ENCODE measurements at regions not wholly inside any gene's neighbourhood (a gene's known extent, or its start where the extent isn't known, plus 50 kb on each side); places are given as distances from the start of the nearest gene placed in this dataset.

DNA sequence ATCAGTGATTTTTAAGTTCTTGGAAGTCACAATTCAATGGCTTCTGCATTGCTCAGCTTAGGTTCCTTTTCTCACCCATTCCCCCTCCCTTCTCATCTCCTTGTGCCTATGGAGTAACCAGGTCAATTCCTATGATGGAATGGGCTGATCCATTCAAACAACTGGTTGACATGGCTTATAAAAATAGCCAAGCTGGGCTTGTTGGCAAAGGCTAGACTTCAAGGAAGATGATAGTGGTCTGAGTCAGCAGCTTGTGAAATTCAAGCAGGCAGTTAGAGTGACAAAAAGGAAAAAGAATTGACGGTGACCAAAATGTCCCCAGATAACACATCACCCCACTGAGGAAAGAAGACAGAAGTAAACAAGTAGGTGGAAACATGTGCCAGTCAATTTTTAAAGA is 119.9 kb upstream of the PCED1B start:
- FAIRE-seq = no peak
- POLR2A ChIA-PET = no interaction called here
- peak; percentile 59 for DNase-seq (ENCODE audit: low read depth, low spot score)

DNA sequence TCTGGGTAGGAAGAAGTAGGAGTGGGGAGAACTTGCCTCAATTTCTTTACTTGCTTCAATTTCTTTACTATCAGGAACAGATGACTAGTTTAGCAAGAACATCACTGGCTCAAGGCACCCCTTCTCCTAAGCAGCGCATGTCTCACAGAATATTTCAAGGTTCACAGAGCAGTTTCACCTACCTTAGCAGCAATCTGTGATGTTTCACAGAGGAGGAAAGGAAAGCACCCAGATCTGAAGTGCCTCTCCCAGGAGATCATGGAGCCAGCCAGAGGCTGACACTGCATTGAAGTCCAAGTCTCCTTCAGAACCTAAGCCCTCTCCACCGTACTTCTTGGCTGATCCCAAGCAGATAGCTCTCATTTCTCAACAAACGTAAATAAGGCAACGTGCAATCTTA is 118.7 kb upstream of the PCED1B start:
- H3K27me3 ChIP-seq (ENCODE audit: control insufficient read depth in 2 of 2, insufficient read depth in 2 of 2, low read length in 2 of 2) = no peaks in the 10 kb centered on the region
- no peaks in the 10 kb centered on the region for H3K36me3 ChIP-seq (ENCODE audit: control insufficient read depth in 2 of 2, extremely low read depth in 1 of 2, insufficient read depth in 2 of 2, low read length in 2 of 2)
- TF ChIP-seq, protein P1, sequence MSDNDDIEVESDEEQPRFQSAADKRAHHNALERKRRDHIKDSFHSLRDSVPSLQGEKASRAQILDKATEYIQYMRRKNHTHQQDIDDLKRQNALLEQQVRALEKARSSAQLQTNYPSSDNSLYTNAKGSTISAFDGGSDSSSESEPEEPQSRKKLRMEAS (IDR thresholded peaks at IDR 0.05; ENCODE audit: insufficient read depth, insufficient read length) = no peak
- no peak for TF ChIP-seq EZH2 (IDR thresholded peaks at IDR 0.05; ENCODE audit: borderline replicate concordance, low read depth, low read length, severe bottlenecking)
- TF ChIP-seq, protein P2, sequence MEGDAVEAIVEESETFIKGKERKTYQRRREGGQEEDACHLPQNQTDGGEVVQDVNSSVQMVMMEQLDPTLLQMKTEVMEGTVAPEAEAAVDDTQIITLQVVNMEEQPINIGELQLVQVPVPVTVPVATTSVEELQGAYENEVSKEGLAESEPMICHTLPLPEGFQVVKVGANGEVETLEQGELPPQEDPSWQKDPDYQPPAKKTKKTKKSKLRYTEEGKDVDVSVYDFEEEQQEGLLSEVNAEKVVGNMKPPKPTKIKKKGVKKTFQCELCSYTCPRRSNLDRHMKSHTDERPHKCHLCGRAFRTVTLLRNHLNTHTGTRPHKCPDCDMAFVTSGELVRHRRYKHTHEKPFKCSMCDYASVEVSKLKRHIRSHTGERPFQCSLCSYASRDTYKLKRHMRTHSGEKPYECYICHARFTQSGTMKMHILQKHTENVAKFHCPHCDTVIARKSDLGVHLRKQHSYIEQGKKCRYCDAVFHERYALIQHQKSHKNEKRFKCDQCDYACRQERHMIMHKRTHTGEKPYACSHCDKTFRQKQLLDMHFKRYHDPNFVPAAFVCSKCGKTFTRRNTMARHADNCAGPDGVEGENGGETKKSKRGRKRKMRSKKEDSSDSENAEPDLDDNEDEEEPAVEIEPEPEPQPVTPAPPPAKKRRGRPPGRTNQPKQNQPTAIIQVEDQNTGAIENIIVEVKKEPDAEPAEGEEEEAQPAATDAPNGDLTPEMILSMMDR (IDR thresholded peaks at IDR 0.05; ENCODE audit: extremely low read depth in 1 of 2, insufficient read depth in 1 of 2, low read depth in 1 of 2, low read length in 2 of 2) = no peak
- TF ChIP-seq GATA2 (IDR thresholded peaks at IDR 0.05; ENCODE audit: insufficient read depth, insufficient read length, low read depth, low read length) = no peak
- TF ChIP-seq MYC (IDR thresholded peaks at IDR 0.05; ENCODE audit: low read depth, low read length) = no peak
- no peak for TF ChIP-seq JUN (IDR thresholded peaks at IDR 0.05; ENCODE audit: borderline replicate concordance, insufficient read depth, insufficient read length, low read depth)
- no peak for TF ChIP-seq FOS (IDR thresholded peaks at IDR 0.05; ENCODE audit: borderline replicate concordance, insufficient read depth, low read length)
- no peak for TF ChIP-seq POLR2AphosphoS5 (IDR thresholded peaks at IDR 0.05; ENCODE audit: insufficient read depth, low read depth, low read length)
- no peak for TF ChIP-seq POLR2A (IDR thresholded peaks at IDR 0.05; ENCODE audit: low read depth, low read length)
- intact Hi-C loops (cut with micrococcal nuclease) = no loop called here
- no peaks in the 10 kb centered on the region for H4K20me1 ChIP-seq (replicated peaks; ENCODE audit: control insufficient read depth, extremely low read depth, insufficient read depth, low read length)
- no peak for DNase-seq (ENCODE audit: low read depth, low spot score)
- ChIA-PET CTCF (interaction anchor here (1.0 to 1.5 kb wide), 2 partner anchors 23 to 836 kb away, joined by 3 to 5 read pairs; no protein-coding TSS in a partner anchor), POLR2A (no interaction called here)
- no peak overlapping the region for H3K4me3 ChIP-seq (replicated peaks in 1 of 3; ENCODE audit: insufficient read depth in 1 of 3, low read depth in 1 of 3, low read length in 3 of 3)
- H3K79me2 ChIP-seq (ENCODE audit: control insufficient read depth, insufficient read depth, low read length) = no peaks in the 10 kb centered on the region
- no peak overlapping the region for H3K4me2 ChIP-seq (ENCODE audit: insufficient read depth, low read length)
- H3K9ac ChIP-seq (replicated peaks; ENCODE audit: extremely low read depth, insufficient read depth, low read length) = no peak overlapping the region
- no peaks in the 10 kb centered on the region for H3K9me1 ChIP-seq (replicated peaks; ENCODE audit: control insufficient read depth, extremely low read depth, insufficient read depth, low read length)
- dilution Hi-C loops (cut with MboI; ENCODE audit: extremely low pct_ligation_motif_present, low sequenced_read_pairs) = no loop called here
- no peaks in the 10 kb centered on the region for H3K9me3 ChIP-seq (replicated peaks; ENCODE audit: control insufficient read depth, insufficient read depth, low read length)
- FAIRE-seq = no peak
- no TSS peak for BruUV-seq (replicated peaks)
- no peak overlapping the region for H2AFZ ChIP-seq (ENCODE audit: low read depth, low read length)
- H3K27ac ChIP-seq (ENCODE audit: insufficient read depth, low read depth, low read length) = no peak overlapping the region
- peaks cover 17% of the 10 kb centered on the region for H3K4me1 ChIP-seq (ENCODE audit: control insufficient read depth, extremely low read depth, insufficient read depth, low read length)

More for the DNA sequence above, 119.9 kb upstream of the PCED1B start:
- H3K4me2 ChIP-seq (ENCODE audit: insufficient read depth, low read length) = no peak overlapping the region
- no peak overlapping the region for H3K9ac ChIP-seq (replicated peaks; ENCODE audit: extremely low read depth, insufficient read depth, low read length)
- peaks cover 0 to 2% of the 10 kb centered on the region in 2 experiments for H3K27me3 ChIP-seq (ENCODE audit: control insufficient read depth in 2 of 2, insufficient read depth in 2 of 2, low read length in 2 of 2)
- CTCF ChIA-PET = interaction anchor here (1.1 to 1.5 kb wide), 4 partner anchors 15 to 834 kb away, joined by 3 to 7 read pairs (median 4); no protein-coding TSS in a partner anchor
- no peaks in the 10 kb centered on the region for H3K9me3 ChIP-seq (replicated peaks; ENCODE audit: control insufficient read depth, insufficient read depth, low read length)
- no peaks in the 10 kb centered on the region for H4K20me1 ChIP-seq (replicated peaks; ENCODE audit: control insufficient read depth, extremely low read depth, insufficient read depth, low read length)
- BruUV-seq (replicated peaks) = no TSS peak
- dilution Hi-C loops (cut with MboI; ENCODE audit: extremely low pct_ligation_motif_present, low sequenced_read_pairs) = no loop called here
- no peak overlapping the region for H3K27ac ChIP-seq (ENCODE audit: insufficient read depth, low read depth, low read length)
- intact Hi-C loops (cut with micrococcal nuclease) = no loop called here
- H3K4me3 ChIP-seq (replicated peaks in 1 of 3; ENCODE audit: insufficient read depth in 1 of 3, low read depth in 1 of 3, low read length in 3 of 3) = no peak overlapping the region
- H3K4me1 ChIP-seq (ENCODE audit: control insufficient read depth, extremely low read depth, insufficient read depth, low read length) = peaks cover 14% of the 10 kb centered on the region
- H3K79me2 ChIP-seq (ENCODE audit: control insufficient read depth, insufficient read depth, low read length) = no peaks in the 10 kb centered on the region
- no peak for TF ChIP-seq EZH2 (IDR thresholded peaks at IDR 0.05; ENCODE audit: borderline replicate concordance, low read depth, low read length, severe bottlenecking)
- TF ChIP-seq JUN (IDR thresholded peaks at IDR 0.05; ENCODE audit: borderline replicate concordance, insufficient read depth, insufficient read length, low read depth) = peak; percentile 4
- peak; percentile 62 for TF ChIP-seq GATA2 (IDR thresholded peaks at IDR 0.05; ENCODE audit: insufficient read depth, insufficient read length, low read depth, low read length)
- TF ChIP-seq FOS (IDR thresholded peaks at IDR 0.05; ENCODE audit: borderline replicate concordance, insufficient read depth, low read length) = peak; percentile 85
- no peak overlapping the region for H2AFZ ChIP-seq (ENCODE audit: low read depth, low read length)
- H3K9me1 ChIP-seq (replicated peaks; ENCODE audit: control insufficient read depth, extremely low read depth, insufficient read depth, low read length) = no peaks in the 10 kb centered on the region
- no peaks in the 10 kb centered on the region for H3K36me3 ChIP-seq (ENCODE audit: control insufficient read depth in 2 of 2, extremely low read depth in 1 of 2, insufficient read depth in 2 of 2, low read length in 2 of 2)

Measured in endothelial cell of umbilical vein (primary cell).